Loucy (cell line): ENCODE measurements at regions not wholly inside any gene's neighbourhood (a gene's known extent, or its start where the extent isn't known, plus 50 kb on each side); places are given as distances from the start of the nearest gene placed in this dataset.

Source experiments
- H2AFZ ChIP-seq: fragments of 200-600 bp; sonication (generic); 2 replicates; pipeline ENCODE4 v1.6.0; 2016; ENCODE audit warnings: antibody characterized with exemption, mild to moderate bottlenecking, low read length, moderate library complexity
- H3F3A ChIP-seq: fragments of 200-600 bp; 2 replicates; pipeline ENCODE4 v1.6.0; 2016; ENCODE audit warnings: antibody characterized with exemption, low read depth, mild to moderate bottlenecking
- H3K27me3 ChIP-seq: fragments of 200-600 bp; sonication (generic); 2 replicates; pipeline ENCODE4 v1.6.1; 2014; ENCODE audit warnings: low read length, mild to moderate bottlenecking; ENCODE audit not compliant: insufficient read depth, poor library complexity, severe bottlenecking
- H3K36me3 ChIP-seq: fragments of 200-600 bp; sonication (generic); 2 replicates; pipeline ENCODE4 v1.6.1; 2016; ENCODE audit warnings: low read length; ENCODE audit not compliant: insufficient read depth
- H3K4me1 ChIP-seq: fragments of 200-600 bp; sonication (generic); 2 replicates; pipeline ENCODE4 v1.5.1; 2014; ENCODE audit warnings: low read length, mild to moderate bottlenecking; ENCODE audit not compliant: insufficient read depth, poor library complexity, severe bottlenecking
- H3K4me2 ChIP-seq: fragments of 200-600 bp; sonication (generic); 2 replicates; pipeline ENCODE4 v1.6.0; 2014; ENCODE audit warnings: antibody characterized with exemption, low read length, low read depth, mild to moderate bottlenecking; ENCODE audit not compliant: poor library complexity, severe bottlenecking
- H3K4me3 ChIP-seq: fragments of 200-600 bp; sonication (generic); 2 replicates; pipeline ENCODE4 v1.5.1; 2014; ENCODE audit warnings: low read length, mild to moderate bottlenecking, mixed read lengths; ENCODE audit not compliant: poor library complexity, severe bottlenecking
- H3K79me2 ChIP-seq: fragments of 200-600 bp; sonication (generic); 2 replicates; pipeline ENCODE4 v1.6.1; 2014; ENCODE audit warnings: low read length; ENCODE audit not compliant: insufficient read depth
- H3K9ac ChIP-seq: fragments of 200-600 bp; sonication (generic); 2 replicates; pipeline ENCODE4 v1.6.0; 2014; ENCODE audit warnings: mild to moderate bottlenecking, low read depth, low read length, moderate library complexity; ENCODE audit not compliant: poor library complexity, severe bottlenecking
- H3K9me2 ChIP-seq: fragments of 200-600 bp; sonication (generic); replicated peaks from 2 replicates; pipeline ENCODE4 v1.6.1; 2016; ENCODE audit warnings: low read depth, low read length, mixed read lengths
- H3K9me3 ChIP-seq: fragments of 200-600 bp; sonication (generic); 2 replicates; pipeline ENCODE4 v1.6.1; 2014; ENCODE audit warnings: mild to moderate bottlenecking, antibody characterized with exemption, low read length, low read depth; ENCODE audit not compliant: insufficient read depth
- H4K20me1 ChIP-seq: fragments of 200-600 bp; sonication (generic); 2 replicates; pipeline ENCODE4 v1.6.0; 2014; ENCODE audit warnings: antibody characterized with exemption, low read length, mild to moderate bottlenecking; ENCODE audit not compliant: insufficient read depth, poor library complexity, severe bottlenecking
- EZH2phosphoT487 ChIP-seq: fragments of 200-600 bp; IDR thresholded peaks from 2 replicates; pipeline ENCODE4 v1.6.1; 2018; ENCODE audit warnings: antibody characterized with exemption, mild to moderate bottlenecking, moderate library complexity, borderline replicate concordance
- TF ChIP-seq, protein P1 (sequence below): fragments of 200-600 bp; sonication (generic); conservative IDR thresholded peaks from 2 replicates; pipeline ENCODE4 v1.5.1; 2014; ENCODE audit warnings: mild to moderate bottlenecking, antibody characterized with exemption, low read length

DNA sequence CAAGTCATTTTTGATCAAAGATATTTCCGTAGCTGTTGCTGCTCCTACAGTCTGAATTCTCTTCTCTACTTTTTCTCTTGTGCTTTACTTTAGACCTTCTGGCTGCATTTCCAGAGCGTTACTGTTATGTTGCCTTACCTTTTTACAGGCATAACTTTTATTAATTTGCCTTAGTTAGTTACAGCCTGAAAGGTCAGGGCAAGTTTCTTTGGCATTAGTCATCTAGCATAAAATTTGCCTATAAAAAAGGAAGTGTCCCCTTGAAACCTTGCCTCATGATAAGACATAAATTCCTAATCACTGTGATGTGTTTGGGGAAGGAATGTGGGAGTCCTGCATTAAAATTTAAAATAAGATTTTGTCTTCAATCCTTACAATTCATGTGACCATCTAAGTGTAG, 618.5 kb downstream of the NR2F2 start:
- Histone ChIP-seq H3K9ac (no peak overlapping the region), H3K9me2 (no peaks in the 10 kb centered on the region), H3K36me3 (no peaks in the 10 kb centered on the region), H4K20me1 (no peaks in the 10 kb centered on the region), H2AFZ (no peak overlapping the region), H3K9me3 (no peaks in the 10 kb centered on the region), H3K79me2 (no peaks in the 10 kb centered on the region), H3K4me2 (no peak overlapping the region), H3K27me3 (no peaks in the 10 kb centered on the region), H3F3A (no peaks in the 10 kb centered on the region), H3K4me3 (no peak overlapping the region), H3K4me1 (no peaks in the 10 kb centered on the region)
- no peak for TF ChIP-seq EZH2phosphoT487
- TF ChIP-seq, protein P1, sequence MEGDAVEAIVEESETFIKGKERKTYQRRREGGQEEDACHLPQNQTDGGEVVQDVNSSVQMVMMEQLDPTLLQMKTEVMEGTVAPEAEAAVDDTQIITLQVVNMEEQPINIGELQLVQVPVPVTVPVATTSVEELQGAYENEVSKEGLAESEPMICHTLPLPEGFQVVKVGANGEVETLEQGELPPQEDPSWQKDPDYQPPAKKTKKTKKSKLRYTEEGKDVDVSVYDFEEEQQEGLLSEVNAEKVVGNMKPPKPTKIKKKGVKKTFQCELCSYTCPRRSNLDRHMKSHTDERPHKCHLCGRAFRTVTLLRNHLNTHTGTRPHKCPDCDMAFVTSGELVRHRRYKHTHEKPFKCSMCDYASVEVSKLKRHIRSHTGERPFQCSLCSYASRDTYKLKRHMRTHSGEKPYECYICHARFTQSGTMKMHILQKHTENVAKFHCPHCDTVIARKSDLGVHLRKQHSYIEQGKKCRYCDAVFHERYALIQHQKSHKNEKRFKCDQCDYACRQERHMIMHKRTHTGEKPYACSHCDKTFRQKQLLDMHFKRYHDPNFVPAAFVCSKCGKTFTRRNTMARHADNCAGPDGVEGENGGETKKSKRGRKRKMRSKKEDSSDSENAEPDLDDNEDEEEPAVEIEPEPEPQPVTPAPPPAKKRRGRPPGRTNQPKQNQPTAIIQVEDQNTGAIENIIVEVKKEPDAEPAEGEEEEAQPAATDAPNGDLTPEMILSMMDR = no peak

DNA sequence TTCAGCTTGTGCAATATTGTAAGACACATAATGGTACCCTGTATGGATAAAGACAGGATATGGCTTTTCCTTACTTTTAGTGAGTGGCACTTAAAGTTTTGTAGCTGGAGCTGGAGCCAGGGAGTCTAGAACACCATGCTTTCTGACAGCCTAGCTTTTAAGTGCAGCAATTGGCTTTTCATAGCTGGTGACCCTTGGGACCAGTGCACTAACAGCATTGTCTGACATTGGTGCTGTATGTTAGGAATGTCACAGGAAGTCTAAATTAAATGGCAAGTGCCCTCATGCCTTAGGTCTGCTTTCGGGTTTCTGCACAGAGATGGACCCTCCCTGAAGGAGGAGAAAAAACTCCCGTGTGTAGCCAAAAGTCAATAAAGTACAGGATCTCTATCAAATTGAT, 628.2 kb downstream of the NR2F2 start:
- TF ChIP-seq, protein P1 = no peak
- TF ChIP-seq EZH2phosphoT487 = no peak
- H3K27me3 ChIP-seq = no peaks in the 10 kb centered on the region
- H3K9me3 ChIP-seq = no peaks in the 10 kb centered on the region; the same call in 1 of the 2 replicates
- H2AFZ ChIP-seq = no peak overlapping the region
- H3K4me3 ChIP-seq = no peak overlapping the region
- H3K9ac ChIP-seq = no peak overlapping the region
- no peaks in the 10 kb centered on the region for H3F3A ChIP-seq
- no peaks in the 10 kb centered on the region for H3K79me2 ChIP-seq
- no peaks in the 10 kb centered on the region for H3K4me1 ChIP-seq
- H3K36me3 ChIP-seq = no peaks in the 10 kb centered on the region
- H4K20me1 ChIP-seq = no peaks in the 10 kb centered on the region
- H3K9me2 ChIP-seq = no peaks in the 10 kb centered on the region
- no peak overlapping the region for H3K4me2 ChIP-seq

DNA sequence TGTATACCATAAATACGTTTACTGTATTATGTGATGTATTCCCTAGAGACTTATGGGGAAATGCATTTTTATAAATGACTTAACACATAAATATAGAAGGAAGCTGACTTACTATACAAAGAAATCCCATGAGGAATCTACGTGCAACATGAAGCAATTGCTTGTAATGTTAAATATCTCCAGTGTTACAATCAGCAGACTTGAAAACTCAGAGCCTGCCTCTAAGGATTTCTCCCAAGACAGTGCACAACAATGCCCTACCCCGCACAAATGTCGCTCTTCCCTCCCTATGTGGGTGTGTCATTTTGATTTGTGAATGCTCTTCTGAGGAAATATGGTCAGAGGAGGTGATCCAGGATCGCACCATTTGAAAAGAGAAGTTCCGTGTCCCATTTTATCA, 629.0 kb downstream of the NR2F2 start:
- Histone ChIP-seq H4K20me1 (no peaks in the 10 kb centered on the region), H3K4me3 (no peak overlapping the region), H3F3A (no peaks in the 10 kb centered on the region), H3K9me2 (no peaks in the 10 kb centered on the region), H3K27me3 (no peaks in the 10 kb centered on the region), H3K4me1 (no peaks in the 10 kb centered on the region), H3K36me3 (no peaks in the 10 kb centered on the region), H3K9ac (no peak overlapping the region), H3K79me2 (no peaks in the 10 kb centered on the region), H3K4me2 (no peak overlapping the region), H3K9me3 (no peaks in the 10 kb centered on the region; the same call in 1 of the 2 replicates), H2AFZ (no peak overlapping the region)
- TF ChIP-seq, protein P1 = no peak
- TF ChIP-seq EZH2phosphoT487 = no peak
